ENCODE measurements at regions not wholly inside any gene's neighbourhood (a gene's known extent, or its start where the extent isn't known, plus 50 kb on each side); places are given as distances from the start of the nearest gene placed in this dataset.

- TF ChIP-seq, protein P1, sequence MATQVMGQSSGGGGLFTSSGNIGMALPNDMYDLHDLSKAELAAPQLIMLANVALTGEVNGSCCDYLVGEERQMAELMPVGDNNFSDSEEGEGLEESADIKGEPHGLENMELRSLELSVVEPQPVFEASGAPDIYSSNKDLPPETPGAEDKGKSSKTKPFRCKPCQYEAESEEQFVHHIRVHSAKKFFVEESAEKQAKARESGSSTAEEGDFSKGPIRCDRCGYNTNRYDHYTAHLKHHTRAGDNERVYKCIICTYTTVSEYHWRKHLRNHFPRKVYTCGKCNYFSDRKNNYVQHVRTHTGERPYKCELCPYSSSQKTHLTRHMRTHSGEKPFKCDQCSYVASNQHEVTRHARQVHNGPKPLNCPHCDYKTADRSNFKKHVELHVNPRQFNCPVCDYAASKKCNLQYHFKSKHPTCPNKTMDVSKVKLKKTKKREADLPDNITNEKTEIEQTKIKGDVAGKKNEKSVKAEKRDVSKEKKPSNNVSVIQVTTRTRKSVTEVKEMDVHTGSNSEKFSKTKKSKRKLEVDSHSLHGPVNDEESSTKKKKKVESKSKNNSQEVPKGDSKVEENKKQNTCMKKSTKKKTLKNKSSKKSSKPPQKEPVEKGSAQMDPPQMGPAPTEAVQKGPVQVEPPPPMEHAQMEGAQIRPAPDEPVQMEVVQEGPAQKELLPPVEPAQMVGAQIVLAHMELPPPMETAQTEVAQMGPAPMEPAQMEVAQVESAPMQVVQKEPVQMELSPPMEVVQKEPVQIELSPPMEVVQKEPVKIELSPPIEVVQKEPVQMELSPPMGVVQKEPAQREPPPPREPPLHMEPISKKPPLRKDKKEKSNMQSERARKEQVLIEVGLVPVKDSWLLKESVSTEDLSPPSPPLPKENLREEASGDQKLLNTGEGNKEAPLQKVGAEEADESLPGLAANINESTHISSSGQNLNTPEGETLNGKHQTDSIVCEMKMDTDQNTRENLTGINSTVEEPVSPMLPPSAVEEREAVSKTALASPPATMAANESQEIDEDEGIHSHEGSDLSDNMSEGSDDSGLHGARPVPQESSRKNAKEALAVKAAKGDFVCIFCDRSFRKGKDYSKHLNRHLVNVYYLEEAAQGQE (IDR thresholded peaks at IDR 0.05): no peak
- no peak for TF ChIP-seq FOXA2 (IDR thresholded peaks at IDR 0.05)
These were observed 83.3 kb upstream of the CCDC112 start (continued) for GRCh38 chr5:115379622-115380344.

DNA sequence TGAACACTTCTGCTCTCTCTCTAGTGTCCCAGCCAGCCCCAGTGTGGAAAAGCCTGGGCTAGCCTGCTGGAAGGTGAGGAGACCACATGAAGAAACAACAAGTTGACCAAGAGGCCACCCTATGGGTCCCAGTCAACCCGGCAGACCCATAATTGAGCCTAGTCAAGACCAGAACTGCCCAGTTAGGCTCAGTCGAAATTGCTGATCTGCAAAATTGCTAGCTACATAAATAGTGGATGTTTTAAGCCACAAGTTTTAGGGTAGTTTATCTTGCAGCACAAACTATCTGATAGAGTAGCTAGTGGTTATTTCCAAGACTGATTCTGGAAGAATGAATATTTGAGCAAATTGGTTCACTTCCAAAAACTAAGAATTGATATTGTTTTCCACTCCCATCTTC is 82.3 kb upstream of the CCDC112 start:
- H3K4me1 ChIP-seq (ENCODE audit: control insufficient read depth in 4 of 4, insufficient read depth in 4 of 4, low read length in 3 of 4): no peaks in the 10 kb centered on the region
- no peak overlapping the region for H3K9ac ChIP-seq (ENCODE audit: low read depth in 1 of 2, low read length in 2 of 2)
- H3K27me3 ChIP-seq (ENCODE audit: control insufficient read depth in 4 of 4, insufficient read depth in 4 of 4, low read length in 3 of 4): no peaks in the 10 kb centered on the region
- no peaks in the 10 kb centered on the region for H3K36me3 ChIP-seq (ENCODE audit: control insufficient read depth in 4 of 4, insufficient read depth in 3 of 4, low read depth in 1 of 4, low read length in 3 of 4)
- TF ChIP-seq, protein P2, sequence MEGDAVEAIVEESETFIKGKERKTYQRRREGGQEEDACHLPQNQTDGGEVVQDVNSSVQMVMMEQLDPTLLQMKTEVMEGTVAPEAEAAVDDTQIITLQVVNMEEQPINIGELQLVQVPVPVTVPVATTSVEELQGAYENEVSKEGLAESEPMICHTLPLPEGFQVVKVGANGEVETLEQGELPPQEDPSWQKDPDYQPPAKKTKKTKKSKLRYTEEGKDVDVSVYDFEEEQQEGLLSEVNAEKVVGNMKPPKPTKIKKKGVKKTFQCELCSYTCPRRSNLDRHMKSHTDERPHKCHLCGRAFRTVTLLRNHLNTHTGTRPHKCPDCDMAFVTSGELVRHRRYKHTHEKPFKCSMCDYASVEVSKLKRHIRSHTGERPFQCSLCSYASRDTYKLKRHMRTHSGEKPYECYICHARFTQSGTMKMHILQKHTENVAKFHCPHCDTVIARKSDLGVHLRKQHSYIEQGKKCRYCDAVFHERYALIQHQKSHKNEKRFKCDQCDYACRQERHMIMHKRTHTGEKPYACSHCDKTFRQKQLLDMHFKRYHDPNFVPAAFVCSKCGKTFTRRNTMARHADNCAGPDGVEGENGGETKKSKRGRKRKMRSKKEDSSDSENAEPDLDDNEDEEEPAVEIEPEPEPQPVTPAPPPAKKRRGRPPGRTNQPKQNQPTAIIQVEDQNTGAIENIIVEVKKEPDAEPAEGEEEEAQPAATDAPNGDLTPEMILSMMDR (IDR thresholded peaks at IDR 0.05; ENCODE audit: low read depth, low read length, missing input control): no peak
- TF ChIP-seq FOXA1 (IDR thresholded peaks at IDR 0.05) (no peak), HNF4A (conservative IDR thresholded peaks at IDR 0.05) (no peak), RAD21 (IDR thresholded peaks at IDR 0.05) (no peak), TAF1 (conservative IDR thresholded peaks at IDR 0.05) (no peak), NR2F2 (IDR thresholded peaks at IDR 0.05) (no peak), YY1 (IDR thresholded peaks at IDR 0.05) (no peak), HNF4G (IDR thresholded peaks at IDR 0.05) (no peak), JUND (IDR thresholded peaks at IDR 0.05) (no peak), RXRA (IDR thresholded peaks at IDR 0.05) (no peak), FOXA2 (IDR thresholded peaks at IDR 0.05) (no peak), SP1 (IDR thresholded peaks at IDR 0.05) (no peak), GABPA (IDR thresholded peaks at IDR 0.05 in 1 of 2, conservative IDR thresholded peaks at IDR 0.05 in 1 of 2) (no peak), ATF3 (IDR thresholded peaks at IDR 0.05) (no peak), EGR1 (IDR thresholded peaks at IDR 0.05; ENCODE audit: low read depth in 2 of 2) (no peak)
- TF ChIP-seq, protein P3, sequence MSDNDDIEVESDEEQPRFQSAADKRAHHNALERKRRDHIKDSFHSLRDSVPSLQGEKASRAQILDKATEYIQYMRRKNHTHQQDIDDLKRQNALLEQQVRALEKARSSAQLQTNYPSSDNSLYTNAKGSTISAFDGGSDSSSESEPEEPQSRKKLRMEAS (IDR thresholded peaks at IDR 0.05): no peak
- TF ChIP-seq, protein P1 (IDR thresholded peaks at IDR 0.05): no peak
- TF ChIP-seq, protein P4, sequence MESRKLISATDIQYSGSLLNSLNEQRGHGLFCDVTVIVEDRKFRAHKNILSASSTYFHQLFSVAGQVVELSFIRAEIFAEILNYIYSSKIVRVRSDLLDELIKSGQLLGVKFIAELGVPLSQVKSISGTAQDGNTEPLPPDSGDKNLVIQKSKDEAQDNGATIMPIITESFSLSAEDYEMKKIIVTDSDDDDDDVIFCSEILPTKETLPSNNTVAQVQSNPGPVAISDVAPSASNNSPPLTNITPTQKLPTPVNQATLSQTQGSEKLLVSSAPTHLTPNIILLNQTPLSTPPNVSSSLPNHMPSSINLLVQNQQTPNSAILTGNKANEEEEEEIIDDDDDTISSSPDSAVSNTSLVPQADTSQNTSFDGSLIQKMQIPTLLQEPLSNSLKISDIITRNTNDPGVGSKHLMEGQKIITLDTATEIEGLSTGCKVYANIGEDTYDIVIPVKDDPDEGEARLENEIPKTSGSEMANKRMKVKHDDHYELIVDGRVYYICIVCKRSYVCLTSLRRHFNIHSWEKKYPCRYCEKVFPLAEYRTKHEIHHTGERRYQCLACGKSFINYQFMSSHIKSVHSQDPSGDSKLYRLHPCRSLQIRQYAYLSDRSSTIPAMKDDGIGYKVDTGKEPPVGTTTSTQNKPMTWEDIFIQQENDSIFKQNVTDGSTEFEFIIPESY (IDR thresholded peaks at IDR 0.05): no peak
- DNase-seq (ENCODE audit: low spot score): no peak
- WGBS: 91% methylated on average over 2 of the region's 2 CpGs
- H3K27ac ChIP-seq (ENCODE audit: low read depth in 1 of 2, low read length in 2 of 2): no peak overlapping the region
- no peak overlapping the region for H3K4me3 ChIP-seq (ENCODE audit: low read depth in 1 of 3, low read length in 3 of 3)
- no peaks in the 10 kb centered on the region for H3K9me3 ChIP-seq (ENCODE audit: control insufficient read depth in 4 of 4, low read length in 3 of 4)

Data from liver (tissue), 8 donors.